ENCODE measurements at regions not wholly inside any gene's neighbourhood (a gene's known extent, or its start where the extent isn't known, plus 50 kb on each side); places are given as distances from the start of the nearest gene placed in this dataset.

DNA sequence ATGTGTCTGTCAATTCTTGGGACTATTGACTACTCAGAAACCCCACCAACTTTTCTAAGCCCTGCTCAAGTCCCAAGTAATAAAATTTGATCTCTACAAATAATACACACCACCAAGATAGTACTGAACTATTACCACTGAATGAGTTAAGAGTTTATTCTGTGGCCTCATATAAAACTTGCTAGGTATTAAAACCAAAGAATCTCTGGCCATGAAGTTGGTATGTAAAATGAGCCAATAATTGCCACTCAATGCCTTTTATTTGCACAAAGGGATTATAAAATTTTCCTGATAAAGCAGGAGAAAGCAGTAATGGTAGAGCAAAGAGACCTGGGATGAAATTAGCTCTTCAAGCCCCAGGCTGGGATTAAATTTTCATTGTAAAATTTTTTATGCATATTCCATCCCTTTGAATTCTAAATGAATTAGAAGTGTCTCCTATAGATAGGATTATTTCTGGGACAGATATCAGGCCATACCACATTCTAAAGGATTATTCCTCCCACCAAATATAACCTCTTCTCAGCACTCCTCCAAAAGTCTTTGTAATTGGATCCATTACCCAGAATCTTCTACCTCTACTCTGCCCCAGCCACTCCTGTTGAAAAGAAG is 450.5 kb upstream of the ACVR2A start:
- DNase-seq, result no peak

DNA sequence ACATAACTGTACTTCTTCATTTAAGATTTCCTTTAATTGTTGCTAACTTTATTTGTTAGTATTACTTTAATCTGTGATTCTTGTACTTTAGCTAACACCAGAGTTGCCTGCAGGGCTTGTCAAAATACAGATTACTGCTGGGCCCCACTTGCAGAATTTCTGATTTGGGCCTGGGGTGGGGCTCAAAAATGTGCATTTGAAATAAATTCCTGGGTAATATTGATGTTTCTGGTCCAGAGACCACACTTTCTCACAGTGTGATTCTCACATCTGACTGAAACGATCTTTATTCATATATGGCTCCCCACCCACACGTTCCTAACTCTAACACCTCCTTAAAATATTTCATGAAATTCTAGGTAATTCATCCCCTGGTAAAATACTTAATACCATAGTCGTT is 452.6 kb upstream of the ACVR2A start:
- no peak for DNase-seq

DNA sequence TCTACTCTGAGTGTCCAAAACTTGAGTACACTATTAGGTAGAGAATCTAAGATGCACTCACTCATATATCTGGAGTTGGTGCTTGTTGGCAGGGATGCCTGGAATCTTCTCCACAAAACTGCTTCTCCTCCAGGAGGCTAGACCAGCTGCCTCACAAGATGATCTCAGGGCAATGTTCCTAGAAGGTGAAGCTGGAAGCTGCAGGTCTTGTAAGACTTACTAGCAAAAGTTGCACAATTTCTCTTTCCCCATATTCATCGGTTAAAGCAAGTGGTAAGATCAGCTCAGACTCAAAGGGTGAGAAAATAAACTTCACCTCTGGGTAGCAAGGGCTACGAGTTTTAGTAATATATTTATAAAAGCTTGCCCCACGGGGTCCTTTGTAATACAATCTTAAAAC is 454.4 kb upstream of the ACVR2A start:
- DNase-seq, result no peak

DNA sequence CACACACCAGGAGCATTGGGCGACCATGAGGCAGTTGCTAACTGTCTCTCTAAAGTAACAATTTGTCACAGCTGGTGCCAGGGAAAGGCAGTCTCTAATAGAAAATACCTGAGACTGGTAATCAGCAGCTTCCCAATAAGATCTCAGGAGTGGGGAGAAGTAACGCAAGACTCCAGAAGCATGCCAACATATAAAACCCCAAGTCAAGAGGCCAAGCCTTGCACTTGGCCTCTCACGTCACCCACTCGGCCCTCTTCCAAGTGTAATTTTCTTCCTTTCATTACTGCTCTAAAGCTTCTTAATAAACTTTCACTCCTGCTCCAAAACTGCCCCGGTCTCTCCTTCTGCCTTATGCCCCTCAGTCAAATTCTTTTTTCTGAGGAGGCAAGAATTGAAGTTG is 455.6 kb upstream of the ACVR2A start:
- DNase-seq, result no peak

DNA sequence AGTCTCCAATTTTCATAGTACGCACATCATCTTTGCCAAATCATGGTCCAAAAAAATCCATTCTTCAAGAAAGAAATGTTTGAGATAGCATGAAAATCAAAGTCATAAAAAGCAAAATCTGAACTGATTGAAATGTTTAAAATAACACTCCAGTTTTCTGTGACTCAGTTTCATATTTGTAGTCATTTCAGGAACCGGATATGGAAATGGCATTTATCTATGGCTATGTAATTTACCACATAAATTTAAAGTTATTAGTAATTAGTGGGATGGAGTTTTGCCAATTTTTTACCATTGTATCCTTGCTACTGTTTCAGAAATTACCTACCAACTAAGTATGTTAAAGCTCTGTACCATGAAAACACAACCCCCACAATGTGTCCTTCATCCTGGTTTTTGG is 456.6 kb upstream of the ACVR2A start:
- no peak for DNase-seq

DNA sequence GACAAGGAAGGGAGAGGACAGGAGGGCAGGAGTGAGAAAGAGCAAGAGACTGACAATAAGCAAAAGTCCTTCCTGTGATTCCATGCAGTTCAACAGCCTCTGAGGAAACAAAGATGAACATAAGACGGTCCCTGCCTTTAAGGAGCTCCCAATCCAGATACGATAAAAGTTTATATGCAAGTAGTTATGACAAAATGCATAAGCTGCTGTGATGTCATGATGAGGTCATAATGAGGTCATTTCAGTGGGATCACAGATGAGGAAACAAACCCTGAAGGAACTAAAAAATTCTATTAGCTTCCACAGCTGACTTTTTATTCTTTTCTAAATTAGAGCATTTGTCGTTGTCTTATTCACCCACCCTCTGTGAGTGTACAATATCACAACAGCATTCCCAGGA is 458.5 kb upstream of the ACVR2A start:
- no peak for DNase-seq

DNA sequence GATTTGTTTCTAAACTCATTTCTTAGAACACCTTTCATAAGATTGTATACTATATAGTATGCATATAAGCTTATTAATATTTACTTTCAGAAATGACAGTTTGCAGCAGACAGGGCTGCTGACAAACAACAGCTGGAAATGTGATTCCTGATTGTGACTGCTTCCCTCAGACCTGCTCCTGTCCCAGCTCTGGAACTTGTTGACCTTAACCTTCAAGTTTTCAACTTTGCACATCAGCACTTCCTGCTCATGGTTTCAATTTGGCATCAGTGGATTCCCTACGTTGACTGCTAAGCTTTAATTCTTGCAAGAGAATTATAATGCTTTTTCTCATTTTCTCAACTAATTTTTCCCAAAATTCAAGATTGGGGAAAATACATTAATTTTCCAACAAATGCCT is 459.2 kb upstream of the ACVR2A start:
- no peak for DNase-seq

DNA sequence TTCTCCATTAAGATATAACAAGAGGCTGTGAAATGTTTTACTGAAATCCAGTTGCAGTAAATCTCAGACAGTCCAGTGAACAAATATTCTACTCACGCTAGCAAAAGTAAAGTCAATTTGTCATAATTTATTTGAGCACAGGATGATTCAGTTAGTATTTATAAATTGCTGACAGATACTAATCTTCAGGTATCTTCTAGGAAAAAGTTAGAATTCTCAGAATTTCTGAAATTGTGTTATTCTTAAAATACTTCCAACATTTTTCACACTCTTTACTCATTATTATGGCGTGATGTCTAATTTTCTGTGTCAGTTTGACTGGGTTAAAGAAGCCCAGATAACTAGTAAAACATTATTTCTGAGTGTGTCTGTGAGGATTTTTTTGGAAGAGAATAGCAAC is 460.2 kb upstream of the ACVR2A start:
- DNase-seq, result no peak

DNA sequence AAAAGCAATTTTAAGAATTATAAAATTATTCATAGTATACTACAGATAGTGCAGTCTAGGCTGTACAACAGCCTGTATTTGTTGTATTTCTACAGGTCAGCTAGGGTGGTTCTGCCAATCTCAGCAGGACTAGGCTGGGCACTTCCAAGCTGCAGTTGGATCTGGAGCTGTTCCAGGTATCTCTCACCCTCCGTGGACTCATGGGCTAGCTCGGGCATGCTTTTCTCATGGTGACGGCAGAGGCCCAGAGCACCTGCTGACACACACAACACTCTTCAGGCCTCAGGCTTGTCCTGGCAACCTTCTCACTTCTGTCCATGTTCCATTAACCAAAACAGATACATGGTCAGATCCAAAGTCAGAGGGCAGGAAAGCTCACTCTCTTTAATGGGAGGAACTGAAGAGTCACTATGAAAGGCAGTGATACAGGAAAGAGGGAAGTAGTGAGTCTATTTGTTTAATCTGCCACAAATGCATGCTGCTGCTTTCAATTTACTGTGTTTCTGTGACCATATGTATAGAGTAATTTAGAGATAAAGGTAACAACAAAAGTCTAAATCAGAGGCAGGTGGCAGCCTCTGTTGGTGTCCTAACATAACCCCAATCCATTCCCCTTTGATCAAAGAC is 462.4 kb upstream of the ACVR2A start:
- peak; percentile 85 for DNase-seq

DNA sequence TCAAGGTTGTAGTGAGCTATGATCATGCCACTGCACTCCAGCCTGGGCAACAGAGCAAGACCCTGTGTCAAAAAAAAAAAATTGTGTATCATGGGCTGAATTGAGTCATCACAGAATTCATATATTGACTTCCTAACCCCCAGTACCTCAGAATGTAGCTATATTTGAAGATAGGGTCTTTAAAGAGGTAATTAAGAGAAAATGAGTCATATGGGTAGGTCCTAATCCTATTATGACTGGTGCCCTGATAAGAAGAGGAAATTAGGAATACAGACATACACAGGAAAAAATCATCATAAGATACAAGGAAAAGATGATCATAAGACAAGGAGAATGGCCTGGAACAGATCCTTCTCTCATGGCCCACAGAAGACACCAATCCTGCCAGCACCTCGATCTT is 466.4 kb upstream of the ACVR2A start:
- no peak for DNase-seq

DNA sequence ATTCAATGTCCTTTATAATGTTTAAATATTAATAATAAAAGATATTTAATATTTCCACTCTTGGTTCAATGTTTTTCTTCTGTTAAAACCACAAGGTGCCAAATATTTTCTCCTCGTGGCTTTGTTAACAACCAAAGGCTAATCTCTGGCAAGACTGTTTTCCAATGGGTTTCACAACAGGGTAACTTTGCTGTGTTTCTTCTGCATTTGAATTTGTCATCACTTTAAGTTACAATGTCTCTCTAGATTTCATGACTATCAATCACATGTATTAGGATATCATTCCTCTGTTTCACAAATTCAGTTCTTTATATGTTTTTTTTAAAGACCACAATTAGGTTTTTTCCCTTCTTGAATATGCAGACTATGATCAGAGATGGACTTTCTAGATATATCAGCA is 469.8 kb upstream of the ACVR2A start:
- no peak for DNase-seq

DNA sequence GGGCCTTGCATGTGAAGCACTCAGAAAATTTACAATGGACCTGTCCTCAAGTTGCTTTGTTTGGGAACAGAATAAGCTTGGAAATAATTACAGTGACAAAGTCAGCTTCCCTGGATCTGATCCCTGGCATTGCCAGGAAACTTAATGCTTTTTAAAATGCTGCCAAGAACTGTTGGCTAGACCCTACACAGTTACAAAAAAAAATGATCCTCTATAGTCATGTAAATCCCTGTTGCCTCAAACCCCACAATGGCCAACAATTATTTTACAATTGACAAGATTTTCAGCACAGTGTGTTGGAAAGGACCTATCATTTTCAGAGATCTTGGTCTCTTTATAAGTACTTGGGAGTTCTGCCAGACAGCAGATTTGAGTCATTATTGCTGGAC is 470.4 kb upstream of the ACVR2A start:
- no peak for DNase-seq

DNA sequence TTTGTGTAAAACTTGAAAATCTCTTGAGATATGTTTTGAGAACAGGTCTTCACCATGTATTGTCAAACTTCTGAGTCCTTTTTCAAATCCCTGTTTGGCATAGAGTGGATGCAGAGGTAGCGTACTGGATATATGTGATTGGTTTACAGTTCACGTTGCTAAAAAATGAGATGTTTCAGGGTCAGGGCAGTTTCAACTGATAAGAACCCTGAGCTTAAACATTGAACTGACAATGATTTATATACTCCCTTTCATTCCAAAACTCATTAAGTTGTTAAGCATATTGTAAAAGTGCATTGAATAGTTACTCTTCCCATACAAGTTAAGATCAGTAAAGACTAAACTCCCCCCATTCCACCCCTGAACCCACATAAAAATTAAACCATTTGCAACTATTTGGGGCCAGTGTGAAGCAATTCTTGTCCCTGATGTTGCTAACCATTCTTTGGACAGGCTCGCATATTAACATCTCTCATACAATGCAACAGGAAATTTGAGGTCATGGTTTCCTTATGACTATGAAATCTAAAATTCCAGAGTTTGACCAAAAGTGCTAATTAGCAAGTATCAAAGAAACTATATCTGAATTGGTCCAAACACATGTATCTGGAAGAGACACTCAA is 470.9 kb upstream of the ACVR2A start:
- no peak for DNase-seq

DNA sequence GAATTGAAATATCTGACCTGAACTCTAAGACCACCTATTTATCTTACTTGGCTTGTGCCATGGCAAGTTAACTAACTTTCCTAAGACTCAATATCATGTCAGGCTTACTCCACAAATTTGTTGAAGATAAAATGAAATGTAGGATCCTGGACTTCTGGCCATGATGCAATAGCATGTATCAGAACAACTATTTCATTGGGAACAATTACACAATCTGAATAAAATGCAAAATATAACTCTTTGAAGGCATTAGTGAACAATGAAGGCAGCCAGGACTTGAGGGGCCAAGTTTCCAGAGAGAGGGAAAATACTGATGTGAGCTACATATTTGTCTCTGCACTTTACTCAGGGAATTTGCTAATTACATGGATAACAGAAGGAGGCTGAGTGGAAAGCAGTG is 476.5 kb upstream of the ACVR2A start:
- DNase-seq, result no peak

DNA sequence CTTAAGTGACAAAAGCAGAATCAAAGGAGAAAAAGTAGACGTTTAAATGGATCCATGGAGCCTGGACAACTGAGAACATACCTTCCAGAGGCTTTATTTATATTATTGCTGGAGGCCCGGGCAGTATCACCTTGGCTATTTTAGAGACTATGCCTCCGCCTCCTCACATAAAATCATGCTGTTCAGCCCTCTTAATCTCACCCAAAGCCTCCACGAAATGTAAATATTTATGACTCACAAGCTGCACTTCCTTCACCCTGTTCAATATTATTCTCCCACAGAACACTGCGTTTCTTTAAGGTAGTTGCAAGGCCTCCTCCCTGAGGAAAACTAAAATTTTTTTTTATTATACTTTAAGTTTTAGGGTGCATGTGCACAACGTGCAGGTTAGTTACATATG is 478.6 kb upstream of the ACVR2A start:
- DNase-seq, result no peak

DNA sequence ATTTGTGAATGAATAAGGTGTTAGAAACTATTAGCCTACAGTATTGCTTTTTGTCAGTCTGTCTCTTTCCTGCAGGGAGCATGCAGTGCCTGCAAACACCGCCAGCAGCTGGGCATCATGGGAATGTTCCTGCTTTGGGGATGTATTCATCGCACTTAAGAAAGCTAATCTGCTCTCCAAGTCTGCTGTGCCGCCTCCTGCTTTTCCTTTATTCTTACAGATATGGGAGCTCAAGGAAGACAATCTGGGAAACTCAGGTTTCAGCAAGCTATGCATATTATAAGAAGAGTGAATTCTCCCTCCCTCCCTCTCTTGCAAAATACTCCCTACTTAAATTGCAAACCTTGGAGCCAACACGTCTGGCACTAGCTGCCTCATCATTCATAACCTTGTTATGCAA is 479.2 kb upstream of the ACVR2A start:
- no peak for DNase-seq

DNA sequence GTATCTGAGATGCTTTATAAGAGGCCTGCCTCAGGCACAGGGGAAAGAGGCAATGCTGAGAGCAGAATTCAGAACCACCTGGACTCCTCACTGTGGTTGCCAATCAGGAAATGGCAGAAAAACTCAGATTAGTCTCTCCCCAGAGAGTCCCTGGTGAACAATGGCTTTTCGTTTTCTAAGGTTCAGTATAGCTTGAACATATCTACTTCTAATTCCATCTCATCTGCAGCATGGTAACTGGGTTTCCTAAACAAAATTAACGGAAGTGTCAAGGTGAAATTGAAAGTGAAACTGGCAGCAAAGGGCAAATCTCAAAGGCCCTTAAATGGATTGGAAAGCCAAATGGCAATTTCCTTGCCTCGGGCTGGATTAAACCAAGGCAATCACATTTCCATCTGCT is 480.2 kb upstream of the ACVR2A start:
- peak; percentile 18 for DNase-seq

DNA sequence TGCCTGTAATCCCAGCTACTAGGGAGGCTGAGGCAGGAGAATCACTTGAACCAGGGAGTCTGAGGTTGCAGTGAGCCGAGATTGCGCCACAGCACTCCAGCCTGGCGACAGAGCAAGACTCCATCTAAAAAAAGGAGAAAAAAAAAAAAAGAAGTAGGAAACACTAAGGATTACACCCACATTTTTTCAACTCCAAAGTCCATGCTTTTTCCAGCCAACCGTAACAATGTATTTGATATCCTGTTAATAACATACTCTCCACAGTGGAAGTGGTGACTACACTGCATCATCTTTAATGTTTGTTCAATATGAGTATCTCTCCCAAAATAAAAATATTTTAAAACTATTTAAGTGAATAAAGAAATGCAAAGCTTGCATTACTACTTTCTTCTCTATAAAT is 481.6 kb upstream of the ACVR2A start:
- no peak for DNase-seq

DNA sequence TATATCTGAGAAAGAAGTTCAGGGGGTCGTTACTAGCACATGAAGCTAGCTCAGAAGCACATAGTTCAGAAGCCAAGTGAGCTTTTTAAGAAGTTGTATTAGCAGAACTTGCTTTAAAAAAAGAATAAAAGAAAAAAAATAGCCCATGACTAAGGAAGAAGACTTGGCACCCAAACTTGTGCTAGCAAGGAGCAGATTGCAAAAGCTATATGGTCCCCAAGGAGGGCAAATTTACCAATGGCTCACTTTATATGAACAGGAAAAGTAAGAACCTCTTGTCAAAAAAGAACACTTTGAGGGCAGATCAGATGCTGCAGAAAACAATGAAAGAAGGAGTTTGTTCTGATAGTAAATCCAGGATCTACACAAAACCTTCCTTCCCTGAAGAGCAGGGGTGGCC is 486.5 kb upstream of the ACVR2A start:
- no peak for DNase-seq

DNA sequence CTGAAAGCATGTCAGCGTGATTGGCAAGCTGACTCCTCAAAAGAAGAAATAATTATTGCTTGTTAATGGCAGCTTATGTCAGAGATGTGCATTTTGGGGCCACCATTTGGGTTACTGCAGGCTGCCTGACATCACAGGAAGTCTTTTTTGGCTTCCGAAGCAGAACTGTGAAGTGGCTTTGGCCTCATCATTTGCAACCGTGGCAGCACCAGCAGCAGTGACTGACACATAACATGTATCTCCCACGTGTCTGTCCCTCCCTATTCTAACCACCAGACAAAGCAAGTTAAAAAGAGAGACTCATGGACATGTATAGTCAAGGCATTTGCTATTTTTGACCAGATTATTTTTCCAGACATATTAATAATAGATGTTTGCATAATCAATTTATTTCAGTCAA is 488.7 kb upstream of the ACVR2A start:
- no peak for DNase-seq

DNA sequence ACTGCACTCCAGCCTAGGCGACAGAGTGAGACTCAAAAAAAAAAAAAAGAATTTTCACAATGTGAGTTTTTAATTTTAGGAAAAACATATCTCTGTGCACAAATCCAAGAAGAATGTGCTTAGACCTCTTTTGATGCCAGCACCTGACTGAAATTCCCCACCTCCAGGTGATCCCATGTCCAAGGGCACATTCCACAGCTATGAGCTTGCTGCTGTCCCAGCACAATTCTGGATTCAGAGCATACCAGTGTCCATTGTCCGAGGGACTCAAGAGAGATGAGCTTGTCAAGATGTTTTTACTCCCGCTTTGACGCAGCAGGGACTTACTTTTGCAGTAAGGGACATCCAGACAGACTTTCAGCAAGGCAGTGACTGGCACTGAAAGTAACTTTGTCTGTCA is 489.1 kb upstream of the ACVR2A start:
- no peak for DNase-seq

DNA sequence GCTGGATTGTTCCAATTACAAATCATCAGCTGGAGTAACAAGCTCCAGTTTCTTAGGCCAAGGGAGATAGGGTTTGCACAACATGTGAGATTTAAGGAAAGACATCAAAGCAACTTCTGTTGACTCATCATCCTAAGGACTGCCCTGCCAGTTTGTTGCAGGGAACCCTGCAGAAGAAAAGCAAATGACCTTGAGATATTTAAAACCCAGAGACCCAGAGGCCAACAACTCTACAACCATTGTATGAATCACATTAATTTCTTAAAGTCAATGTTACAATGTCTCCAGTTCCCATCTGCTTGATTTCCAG is 491.8 kb upstream of the ACVR2A start:
- no peak for DNase-seq

DNA sequence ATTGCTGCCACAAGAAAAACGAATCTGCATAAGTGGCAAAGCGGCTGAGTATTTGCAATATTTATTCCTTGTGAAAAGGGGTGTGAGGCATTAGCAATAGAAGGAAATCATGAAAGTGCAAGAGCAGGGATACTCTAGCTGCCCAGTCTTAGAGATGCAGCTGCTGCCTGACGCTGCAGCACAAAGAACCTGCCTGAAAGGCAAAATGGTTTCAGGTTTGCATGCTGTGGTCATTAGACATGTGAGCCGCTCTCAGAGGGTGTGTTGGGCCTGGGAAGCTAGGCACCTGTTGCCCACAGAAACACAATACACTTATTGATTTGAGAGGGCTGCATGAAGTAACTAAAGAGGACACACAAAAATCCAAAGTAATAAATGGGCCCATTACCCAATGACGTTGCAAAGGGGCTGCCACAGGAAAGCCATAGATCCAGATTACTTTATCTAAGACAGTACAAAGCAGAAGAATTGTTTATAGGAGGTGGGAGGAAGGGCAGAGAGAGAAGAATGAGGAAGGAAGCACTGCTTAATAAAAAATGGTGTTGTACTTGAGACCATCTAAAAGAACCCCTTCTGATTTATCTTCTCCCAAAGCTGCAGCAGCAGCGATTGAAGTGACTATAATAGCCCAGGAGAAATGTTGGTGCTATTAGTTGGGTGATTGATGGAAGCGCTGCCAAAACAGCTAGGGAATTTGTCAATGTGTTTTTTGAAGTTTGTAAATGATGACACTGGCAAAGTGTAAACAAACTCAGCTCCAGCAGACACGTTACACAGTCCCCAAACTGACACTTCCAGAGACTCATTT is 492.4 kb upstream of the ACVR2A start:
- DNase-seq, result peak; percentile 86

DNA sequence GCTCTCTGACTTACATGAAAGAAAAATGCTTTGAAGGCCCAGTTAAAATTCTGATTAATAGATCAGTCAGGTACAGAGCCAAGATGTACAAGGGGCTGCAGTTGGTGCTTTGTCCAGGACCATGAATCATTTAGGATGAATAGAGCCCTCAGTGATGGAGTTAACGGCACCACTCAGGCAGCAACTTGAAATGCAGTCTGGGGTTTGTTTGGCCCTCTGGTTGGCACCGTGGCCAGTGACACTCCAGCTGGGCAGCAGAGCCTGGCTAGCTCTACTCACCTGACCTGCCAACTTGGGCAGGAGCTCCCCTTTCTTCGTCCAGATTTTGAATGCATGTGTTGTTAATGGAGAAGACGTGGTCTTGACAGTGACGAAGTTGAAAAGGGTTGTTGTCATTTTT is 493.0 kb upstream of the ACVR2A start:
- DNase-seq, result peak; percentile 40

Data from NCI-H146 (cell line).